ENCODE measurements at regions not wholly inside any gene's neighbourhood (a gene's known extent, or its start where the extent isn't known, plus 50 kb on each side); places are given as distances from the start of the nearest gene placed in this dataset.

DNA sequence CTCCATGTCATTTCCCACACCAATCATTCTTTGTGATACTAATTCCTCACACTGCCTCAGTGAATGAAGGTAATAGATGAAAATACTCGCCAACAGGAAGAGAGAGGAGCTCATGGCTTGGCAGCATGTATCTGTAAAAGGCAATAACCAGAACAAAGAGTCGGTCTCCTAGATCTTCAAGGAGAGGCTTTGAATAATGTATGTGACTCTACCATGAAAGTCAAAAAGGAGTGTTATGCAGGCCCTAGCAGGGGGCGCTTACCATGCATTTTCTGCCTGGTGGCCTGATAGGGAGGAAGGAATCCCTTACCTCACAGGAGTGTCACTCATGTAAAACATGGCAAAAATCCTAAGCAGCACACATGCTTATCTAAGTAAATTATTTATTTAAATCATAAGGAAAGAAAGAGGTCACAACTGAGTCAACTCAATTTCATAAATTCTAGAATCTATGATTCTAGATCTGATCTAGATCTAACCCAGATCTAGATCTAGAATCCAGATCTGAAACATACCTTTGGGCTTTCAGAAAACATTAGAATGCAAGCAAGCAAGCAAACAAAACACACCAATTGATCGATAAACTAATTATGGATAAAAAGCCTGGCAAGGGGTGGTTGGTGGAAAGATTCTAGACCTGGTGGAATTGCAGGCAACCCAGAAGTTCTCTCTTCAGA, 226.3 kb upstream of the KLF6 start:
- no peak for FAIRE-seq
- no peak for DNase-seq (ENCODE audit: extremely low spot score, insufficient read length, low read depth)

DNA sequence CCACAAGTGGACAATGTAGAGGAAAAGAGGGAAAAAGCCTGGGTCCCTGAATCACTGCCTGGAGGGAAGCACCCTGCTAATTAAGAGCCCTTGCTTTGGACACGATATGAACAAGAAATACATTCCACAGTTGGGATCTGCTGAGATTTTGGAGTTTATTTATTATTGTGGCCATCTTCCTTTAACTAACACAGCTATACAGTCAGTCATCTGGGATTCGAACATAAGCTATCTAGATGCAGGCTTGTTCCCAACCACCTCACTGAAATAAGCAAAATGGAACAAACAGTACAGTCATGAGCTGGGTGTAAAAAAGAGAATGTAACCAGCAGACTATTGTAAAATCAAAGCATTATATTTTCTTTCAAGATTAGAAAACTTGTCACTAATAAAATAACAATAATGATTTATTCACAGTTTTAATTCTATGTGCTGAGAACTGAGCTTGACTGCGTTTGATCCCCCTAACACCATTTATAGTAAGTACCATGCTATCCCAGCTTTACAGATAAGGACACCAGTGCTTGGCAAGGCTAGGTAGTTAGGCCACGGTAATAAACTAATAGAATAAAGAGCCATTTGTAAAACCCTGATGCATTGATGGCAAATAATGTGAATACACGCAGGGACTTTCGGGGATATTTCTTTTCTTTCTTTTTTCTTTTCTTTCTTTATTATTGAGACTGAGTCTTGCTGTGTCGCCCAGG, 223.8 kb upstream of the KLF6 start:
- FAIRE-seq, result no peak

DNA sequence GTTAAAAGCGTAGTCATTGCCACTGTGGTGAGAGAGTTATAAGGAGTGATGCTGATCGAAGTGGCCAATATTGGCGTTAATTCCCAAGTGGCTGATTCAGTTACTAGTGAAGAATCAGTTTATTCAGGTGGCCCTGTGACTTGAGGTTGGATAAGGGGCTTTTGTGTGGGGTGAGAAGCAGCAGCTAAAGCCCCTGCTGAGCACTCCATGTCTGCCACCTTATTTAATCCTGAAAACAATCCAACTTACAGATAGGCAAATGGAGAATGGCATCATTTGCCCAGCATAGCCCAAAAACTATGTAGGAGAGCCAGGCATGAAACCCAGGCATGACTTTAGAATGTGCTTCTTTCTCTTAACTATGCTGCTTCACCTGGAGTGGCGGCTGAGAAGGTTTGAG, 222.8 kb upstream of the KLF6 start:
- DNase-seq (ENCODE audit: extremely low spot score, insufficient read length, low read depth) (no peak), FAIRE-seq (no peak)

More for the DNA sequence above, 223.8 kb upstream of the KLF6 start:
- DNase-seq (ENCODE audit: extremely low spot score, insufficient read length, low read depth), result no peak

DNA sequence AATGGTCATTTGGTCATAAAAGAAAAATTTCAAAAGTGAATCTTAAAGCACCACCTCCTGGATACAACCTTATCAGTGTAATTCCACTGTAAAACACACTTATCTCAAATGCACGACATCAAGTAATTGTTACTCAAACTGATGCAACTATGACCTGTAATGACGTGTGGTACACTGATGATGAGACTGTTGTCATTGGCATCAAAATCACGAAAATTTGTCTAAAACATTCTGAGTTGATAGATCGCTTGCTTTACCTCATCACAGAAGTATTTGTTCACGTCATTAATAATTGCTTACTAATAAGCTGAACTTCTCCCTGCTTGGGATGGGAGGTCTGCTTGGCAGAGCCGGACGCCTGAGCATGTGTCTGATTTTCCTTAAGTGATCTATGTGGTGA, 221.8 kb upstream of the KLF6 start:
- no peak for DNase-seq (ENCODE audit: extremely low spot score, insufficient read length, low read depth)
- FAIRE-seq, result no peak

DNA sequence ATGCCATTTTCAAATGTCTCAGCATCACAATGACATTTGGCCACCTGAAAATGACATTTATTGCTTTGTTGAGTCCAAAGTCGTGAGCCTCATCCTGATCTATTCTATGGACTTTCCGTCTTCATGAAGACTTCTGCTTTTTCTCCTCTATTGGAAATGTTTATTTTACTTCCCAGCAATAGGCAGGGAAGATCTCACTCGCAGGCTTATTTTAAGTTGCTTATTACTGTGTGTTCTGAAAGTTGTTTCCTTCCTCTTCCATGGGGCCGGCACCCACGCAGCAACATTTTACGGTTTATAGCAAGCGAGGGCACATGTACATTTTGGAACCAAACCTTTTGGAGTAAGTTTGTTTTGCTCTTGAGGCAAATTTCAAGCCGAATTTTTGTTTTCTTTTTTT, 221.0 kb upstream of the KLF6 start:
- FAIRE-seq, result no peak

DNA sequence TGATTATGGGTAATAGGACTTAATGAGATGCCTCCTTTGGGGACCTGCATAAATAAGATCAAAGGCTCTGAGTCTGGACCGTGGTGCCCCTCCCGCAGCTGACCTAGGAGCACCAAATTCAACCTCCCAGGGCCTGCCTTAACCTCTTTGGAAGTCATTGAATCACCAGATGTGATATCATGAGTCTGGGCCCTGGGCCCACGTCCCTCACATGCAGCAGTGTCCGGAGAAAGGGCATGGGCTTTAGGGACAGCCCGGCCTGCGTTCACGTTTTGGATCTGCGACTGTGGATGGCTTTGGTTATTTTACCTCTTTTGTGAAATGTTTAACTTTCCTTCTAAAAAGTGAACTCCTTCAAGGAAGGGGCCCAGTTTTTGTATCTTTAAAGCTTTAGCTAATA, 220.0 kb upstream of the KLF6 start:
- DNase-seq (ENCODE audit: extremely low spot score, insufficient read length, low read depth), result no peak
- no peak for FAIRE-seq

More for the DNA sequence above, 221.0 kb upstream of the KLF6 start:
- DNase-seq (ENCODE audit: extremely low spot score, insufficient read length, low read depth), result no peak

DNA sequence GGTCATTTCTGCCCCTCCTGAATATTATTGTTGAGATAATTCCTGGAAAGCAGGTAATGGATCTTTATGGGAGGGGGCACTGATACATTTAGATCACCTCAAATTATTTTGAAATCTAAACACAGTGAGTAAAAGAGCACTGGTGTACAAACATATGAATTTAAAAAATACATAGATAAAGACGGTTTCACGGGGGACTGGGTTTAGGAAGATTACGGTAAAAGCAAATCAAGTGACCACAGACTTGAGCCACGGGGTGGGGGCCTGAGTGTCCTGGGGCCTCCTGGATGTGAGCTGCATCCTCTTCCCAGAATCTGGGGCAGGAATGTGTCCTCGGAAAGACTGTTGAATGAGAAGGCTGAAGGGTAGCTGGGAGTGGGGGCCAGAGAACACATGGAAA, 219.1 kb upstream of the KLF6 start:
- DNase-seq (ENCODE audit: extremely low spot score, insufficient read length, low read depth) (no peak), FAIRE-seq (no peak)

DNA sequence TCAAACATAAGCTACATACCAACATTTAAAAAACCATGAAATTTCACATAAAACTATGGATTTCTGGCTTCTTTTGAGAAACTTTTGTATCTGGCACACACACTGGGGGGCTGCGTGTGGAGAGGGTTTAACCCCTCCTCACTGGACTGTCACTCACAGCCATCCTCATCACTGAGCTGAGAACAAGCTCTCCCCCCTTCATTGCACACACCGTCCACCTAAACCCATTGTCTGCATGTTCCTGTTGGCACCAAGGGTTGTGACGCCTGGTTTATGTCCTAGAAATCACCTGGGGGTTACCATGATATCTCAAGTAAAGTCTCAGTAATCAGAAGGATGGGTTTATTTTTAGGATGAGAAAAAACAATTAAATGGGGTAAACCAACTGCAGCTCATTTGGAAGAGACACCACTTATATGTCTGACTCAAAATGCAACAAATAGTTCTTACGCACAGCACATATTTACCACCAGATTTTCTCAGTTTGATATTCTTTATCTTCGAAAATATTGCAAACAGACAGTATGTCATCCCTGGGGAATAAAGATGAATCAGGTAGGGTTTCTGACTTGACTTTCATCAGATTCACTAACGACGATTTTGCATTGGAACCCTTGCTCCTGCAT, 218.5 kb upstream of the KLF6 start:
- FAIRE-seq, result no peak
- no peak for DNase-seq (ENCODE audit: extremely low spot score, insufficient read length, low read depth)

DNA sequence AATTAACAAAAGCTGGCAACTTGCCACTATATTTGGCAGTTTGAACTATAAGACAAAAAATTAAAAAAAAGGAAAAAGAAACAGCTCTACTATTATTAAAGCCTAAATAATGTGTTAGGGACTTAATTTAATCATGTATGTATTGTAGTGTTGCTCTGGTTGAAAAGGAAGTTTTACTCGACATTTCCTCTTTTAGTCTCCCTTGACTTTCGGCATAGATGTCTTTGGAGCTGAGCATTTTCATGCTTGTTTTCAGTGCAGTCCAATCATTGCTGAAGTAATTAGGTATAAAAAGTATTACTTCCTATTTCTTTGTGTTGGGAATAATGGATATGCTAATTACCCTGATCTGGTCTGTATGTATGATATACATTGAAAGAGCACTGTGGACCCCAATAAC, 216.8 kb upstream of the KLF6 start:
- no peak for DNase-seq (ENCODE audit: extremely low spot score, insufficient read length, low read depth)
- FAIRE-seq, result no peak

DNA sequence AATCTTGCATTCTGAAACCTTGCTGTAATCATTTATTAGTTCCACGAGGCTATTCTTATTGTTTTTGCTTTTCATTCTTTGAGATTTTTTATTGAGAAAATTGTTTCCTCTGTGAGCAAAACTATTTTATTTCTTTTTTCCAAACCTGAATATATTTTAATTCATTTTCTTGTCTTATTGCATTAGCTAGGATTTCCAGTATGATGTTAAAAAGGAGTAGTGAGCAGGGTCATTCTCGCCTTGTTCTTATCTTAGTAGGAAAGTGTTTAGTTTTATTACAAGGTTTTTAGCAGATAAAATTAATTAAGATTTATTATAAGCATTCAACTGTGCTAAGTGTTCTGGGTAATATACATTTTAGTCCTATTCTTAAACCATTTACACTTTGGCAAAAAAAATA, 214.6 kb upstream of the KLF6 start:
- FAIRE-seq (no peak), DNase-seq (ENCODE audit: extremely low spot score, insufficient read length, low read depth) (no peak)

DNA sequence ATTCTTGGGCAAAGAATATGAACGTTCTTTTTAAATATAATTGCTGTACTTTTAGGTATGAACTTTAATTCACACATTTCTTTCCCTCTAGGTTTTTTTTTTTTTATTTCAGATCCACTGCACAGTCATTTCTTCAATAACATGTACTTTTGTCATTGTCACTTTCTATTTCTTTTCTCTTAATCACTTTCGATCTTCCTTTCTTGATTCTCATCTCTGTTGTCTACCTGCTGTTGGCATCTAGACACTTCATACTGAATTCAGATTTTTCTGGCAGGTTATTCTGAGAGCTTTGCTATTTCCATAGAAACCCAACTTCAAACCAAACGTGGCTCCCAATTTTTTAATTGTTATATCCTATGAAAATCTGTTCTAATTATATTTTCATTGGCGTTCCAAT, 211.7 kb upstream of the KLF6 start:
- no peak for DNase-seq (ENCODE audit: extremely low spot score, insufficient read length, low read depth)
- no peak for FAIRE-seq

DNA sequence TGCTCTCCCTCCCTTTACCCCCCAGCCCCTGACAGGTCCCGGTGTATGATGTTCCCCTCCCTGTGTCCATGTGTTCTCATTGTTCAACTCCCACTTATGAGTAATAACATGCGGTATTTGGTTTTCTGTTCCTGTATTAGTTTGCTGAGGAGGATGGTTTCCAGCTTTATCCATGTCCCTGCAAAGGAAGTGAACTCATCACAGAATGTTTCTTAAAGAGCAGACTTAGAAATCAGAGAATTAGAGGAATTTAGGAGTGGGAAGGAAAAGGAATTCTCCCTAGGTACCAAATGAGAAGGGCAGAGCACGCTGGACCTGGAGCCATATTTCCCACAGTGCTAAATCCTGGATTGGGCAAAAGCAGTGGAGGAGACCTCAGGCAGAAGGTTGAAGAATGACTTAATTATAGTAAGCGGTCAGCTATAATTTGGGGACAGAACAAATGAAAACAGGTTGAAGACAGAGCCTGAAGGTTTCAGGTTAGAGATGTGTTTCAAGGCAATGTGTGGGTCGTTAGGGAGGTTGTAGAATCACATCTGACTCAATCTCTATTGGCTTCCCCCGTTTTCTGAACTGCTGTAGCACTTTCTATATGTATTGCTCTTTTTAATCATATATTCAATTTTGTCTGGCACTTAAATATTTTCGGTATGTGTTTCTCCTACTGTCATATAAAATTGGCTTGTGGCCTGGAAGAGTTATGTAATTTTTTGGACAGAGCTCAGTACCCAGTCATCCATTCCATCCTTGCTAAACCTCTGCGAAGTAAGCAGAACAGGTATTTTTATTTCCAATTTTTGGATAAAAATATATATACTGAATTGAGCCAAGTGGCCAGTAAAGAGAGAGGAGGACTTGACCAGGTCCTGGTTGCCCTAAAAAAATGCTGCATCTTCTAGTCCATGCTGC, 210.5 kb upstream of the KLF6 start:
- DNase-seq (ENCODE audit: extremely low spot score, insufficient read length, low read depth), result no peak
- FAIRE-seq, result no peak

DNA sequence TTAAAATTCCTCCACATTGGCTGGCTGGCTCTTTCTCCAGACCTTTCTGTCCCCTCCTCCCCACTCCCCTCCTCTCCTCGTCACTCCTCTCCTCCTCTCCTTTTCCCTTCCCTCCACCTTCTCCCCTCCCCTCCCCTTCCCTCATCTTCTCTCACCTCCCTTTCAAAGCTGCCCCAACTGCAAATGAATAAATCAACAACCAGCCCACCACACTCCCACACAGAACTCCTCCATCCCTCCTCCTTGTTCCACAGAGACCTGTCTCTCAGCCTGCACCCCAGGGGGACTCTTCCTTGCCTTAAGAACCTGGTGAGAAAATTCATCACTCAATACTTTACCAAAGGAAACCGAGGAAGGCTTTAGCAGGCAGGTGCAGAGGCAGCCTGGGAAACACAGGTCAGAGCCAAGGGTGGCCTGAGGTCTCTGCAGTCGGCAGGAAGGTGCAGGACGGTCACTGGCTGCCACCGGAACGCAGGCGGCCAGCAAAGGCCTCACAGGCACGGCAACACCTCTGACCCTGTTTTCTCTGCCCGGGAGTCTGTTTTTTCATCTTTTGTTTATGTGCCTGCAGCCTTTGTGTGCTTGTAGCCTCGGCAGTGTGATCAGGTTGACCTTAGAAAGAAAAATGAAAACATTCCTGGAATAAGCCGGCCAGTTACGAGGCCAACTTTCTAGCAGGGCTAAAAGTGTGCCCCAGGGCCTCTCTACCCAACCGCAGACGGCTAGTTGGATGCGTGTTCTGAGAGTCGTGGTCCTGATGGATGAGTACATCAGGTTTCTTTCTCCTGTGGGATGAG, 207.6 kb upstream of the KLF6 start:
- no peak for FAIRE-seq

DNA sequence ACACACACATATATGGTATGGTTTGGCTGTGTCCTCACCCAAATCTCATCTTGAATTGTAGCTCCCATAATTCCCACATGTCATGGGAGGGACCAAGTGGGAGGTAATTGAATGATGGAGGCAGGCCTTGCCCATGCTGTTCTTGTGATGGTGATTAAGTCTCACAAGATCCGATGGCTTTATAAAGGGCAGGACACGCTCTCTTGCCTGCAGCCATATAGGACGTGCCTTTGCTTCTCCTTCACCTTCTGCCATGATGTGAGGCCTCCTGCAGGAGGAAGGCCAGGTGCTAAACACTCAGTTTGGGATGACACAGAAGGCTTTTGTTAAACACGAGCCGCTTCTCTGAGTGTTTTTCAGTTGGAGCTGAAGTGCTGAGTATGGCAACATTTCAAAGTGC, 205.3 kb upstream of the KLF6 start:
- DNase-seq (ENCODE audit: extremely low spot score, insufficient read length, low read depth) (no peak), FAIRE-seq (no peak)

More for the DNA sequence above, 207.6 kb upstream of the KLF6 start:
- DNase-seq (ENCODE audit: extremely low spot score, insufficient read length, low read depth), result no peak

DNA sequence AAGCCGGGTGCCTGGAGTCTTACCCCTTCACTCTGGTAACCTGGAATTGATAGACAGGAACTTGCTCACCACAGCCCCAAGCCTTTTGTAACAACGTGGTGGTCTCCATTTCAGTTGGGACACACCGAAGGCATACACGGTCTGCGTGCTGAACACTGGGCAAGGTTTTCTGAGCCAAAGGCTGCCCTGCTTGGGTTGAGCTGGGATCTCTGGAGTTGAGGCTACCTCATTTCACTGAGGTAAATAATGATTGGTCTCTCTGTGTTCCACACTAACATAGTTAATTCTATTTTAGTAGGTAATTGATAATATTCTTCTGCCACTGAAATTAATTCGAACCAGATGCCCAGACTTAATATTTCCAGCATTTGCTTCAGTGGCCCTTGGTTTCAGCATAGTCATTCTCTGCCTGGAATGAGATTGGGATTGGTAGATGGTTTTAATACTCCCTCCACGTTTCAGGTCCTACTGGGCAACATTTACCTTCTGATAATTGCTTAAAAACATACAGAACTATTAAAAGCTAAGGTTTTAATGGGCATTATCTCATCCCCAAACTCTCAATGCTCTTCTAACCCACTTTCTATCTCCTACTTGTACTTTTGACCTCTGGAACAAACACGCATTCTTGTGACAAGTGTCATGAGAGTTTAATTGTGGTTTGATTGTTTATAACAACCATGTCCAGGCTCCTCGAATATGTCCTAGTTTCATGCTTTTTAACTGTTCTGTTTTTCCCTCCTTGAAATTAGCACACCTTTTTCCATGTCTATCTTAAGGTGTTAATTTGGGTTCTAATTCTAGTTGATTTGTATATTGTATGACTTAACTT, 202.3 kb upstream of the KLF6 start:
- FAIRE-seq, result no peak
- DNase-seq (ENCODE audit: extremely low spot score, insufficient read length, low read depth), result no peak

DNA sequence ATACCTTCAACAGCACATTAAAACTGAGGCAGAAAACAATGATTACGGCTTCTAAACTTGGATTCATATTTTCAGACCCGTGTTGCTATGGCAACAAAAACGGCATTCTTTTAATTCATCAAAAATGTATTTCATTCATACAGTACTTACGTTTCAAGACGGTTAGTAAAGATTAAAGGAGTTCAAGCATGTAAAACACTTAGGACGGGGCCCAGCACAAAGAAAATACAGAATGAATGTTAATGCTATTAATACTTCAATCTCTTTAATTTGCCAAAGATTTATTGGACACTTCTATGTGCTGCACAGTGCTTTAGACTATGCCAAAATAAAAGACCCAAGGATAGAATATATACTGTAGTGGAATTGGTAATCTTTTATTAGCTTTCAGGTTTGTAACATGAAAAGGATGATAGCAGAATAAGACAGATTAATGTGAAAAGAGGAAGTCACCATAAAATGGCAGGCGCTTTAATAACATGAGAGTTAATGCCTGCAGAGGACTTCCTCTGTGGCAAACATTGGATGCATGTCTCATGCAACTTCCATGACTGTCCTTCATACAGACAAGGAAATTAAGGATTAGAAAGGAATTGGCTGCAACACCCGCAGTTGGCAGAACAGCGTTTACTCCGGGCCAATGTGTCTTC, 201.6 kb upstream of the KLF6 start:
- no peak for DNase-seq (ENCODE audit: extremely low spot score, insufficient read length, low read depth)
- no peak for FAIRE-seq

DNA sequence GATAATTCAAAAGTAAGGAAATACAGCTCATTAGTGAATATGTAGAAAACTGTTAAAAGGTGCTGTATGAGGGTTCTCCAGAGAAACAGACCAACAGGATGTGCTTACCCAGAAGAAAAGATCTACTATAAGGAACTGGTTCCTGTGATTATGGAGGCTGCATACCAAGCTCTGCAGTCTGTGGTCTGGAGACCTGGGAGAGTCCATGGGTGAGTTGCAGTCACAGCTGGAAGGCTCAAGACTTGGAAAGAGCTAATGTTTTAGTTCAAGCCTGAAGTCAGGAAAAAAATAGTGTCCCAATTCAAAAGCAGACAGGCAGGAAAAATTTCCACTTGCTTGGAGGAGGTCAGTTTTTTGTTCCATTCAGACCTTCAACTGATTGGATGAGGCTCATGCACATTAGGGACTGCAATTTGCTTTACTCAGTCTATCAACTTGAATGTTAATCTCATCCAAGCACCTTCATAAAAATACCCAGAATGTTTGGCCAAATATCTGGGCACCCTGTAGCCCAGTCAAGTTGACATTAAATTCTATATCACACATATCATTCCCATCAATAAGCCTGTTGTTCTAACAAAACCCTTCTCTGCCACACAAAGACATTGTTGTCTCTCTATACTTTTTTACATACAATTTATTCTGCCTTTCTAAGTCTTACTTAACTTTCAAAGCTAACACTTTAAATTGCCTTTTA, 197.9 kb upstream of the KLF6 start:
- no peak for FAIRE-seq
- no peak for DNase-seq (ENCODE audit: extremely low spot score, insufficient read length, low read depth)

DNA sequence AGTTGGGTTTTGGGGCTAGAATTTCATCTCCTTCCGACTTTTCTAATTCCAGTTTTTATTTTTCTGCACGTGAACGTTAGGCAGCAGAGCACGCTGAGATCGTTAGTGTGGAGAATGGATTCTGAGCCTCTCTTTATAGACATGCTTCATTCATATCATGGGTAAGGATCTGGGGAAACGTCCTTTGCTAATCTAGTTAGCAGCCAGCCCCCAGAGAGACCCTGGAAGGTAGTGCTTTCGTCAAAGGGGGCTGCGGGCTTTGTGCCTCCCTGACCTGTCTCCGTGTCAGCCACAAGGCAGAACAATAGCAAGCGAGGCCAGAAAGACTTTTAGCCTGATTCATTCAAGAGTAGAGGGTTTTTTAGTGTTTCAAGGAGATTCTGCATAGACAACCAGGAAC, 196.3 kb upstream of the KLF6 start:
- FAIRE-seq (no peak), DNase-seq (ENCODE audit: extremely low spot score, insufficient read length, low read depth) (no peak)

Data from GM18507 (cell line).